Suprapubic skin (tissue), 4 donors: ENCODE measurements at regions not wholly inside any gene's neighbourhood (a gene's known extent, or its start where the extent isn't known, plus 50 kb on each side); places are given as distances from the start of the nearest gene placed in this dataset.

Experiments used
- DNase-seq, 2 donors: peaks; one replicate each; pipeline ENCODE4 v3.0.0-alpha.2; 2019; ENCODE audit warnings: low spot score in 2 of 2
- H3K27ac ChIP-seq: fragments of 200-600 bp; sonication (generic); one replicate; pipeline ENCODE4 v1.5.1; 2019
- H3K27me3 ChIP-seq: fragments of 200-600 bp; sonication (generic); one replicate; pipeline ENCODE4 v1.5.1; 2019
- H3K36me3 ChIP-seq: fragments of 200-600 bp; sonication (generic); one replicate; pipeline ENCODE4 v1.5.1; 2019
- H3K4me1 ChIP-seq: fragments of 200-600 bp; sonication (generic); one replicate; pipeline ENCODE4 v1.5.1; 2019
- H3K4me3 ChIP-seq: fragments of 200-600 bp; sonication (generic); one replicate; pipeline ENCODE4 v1.5.1; 2019; ENCODE audit warnings: mild to moderate bottlenecking
- H3K9me3 ChIP-seq: fragments of 200-600 bp; sonication (generic); one replicate; pipeline ENCODE4 v1.5.1; 2019
- CTCF ChIP-seq, 2 donors: fragments of 200-600 bp in 1 of 2; fragments of 450-650 bp in 1 of 2; sonication (generic) in 1 of 2; IDR thresholded peaks; one replicate each; pipeline ENCODE4 v1.5.1; 2016 to 2019; ENCODE audit warnings: antibody characterized with exemption in 2 of 2, mild to moderate bottlenecking in 1 of 2, moderate library complexity in 1 of 2
- EP300 ChIP-seq: sonication (generic); formaldehyde crosslinking; IDR thresholded peaks from one replicate; pipeline ENCODE4 v1.6.1; 2017; ENCODE audit warnings: antibody characterized with exemption
- POLR2A ChIP-seq, 2 donors: fragments of 450-650 bp; IDR thresholded peaks; one replicate each; pipeline ENCODE4 v1.6.1; 2017; ENCODE audit warnings: antibody characterized with exemption in 2 of 2, mild to moderate bottlenecking in 2 of 2, moderate library complexity in 2 of 2
- POLR2AphosphoS5 ChIP-seq, 3 donors: sonication (generic); formaldehyde crosslinking; IDR thresholded peaks; one replicate each; pipeline ENCODE4 v1.6.1; 2017; ENCODE audit warnings: antibody characterized with exemption in 3 of 3
- WGBS: methylation state at CpG from one replicate; pipeline ENCODE4 v1.1.5; 2018; 5-methylcytosine and 5-hydroxymethylcytosine counted together

- Histone ChIP-seq H3K4me1 (no peaks in the 10 kb centered on the region), H3K36me3 (no peaks in the 10 kb centered on the region), H3K4me3 (no peak overlapping the region), H3K27ac (no peak overlapping the region), H3K27me3 (no peaks in the 10 kb centered on the region), H3K9me3 (no peaks in the 10 kb centered on the region)
- TF ChIP-seq CTCF (IDR thresholded peaks at IDR 0.05) (no peak), EP300 (no peak), POLR2AphosphoS5 (IDR thresholded peaks at IDR 0.05) (no peak), POLR2A (IDR thresholded peaks at IDR 0.05) (no peak)
- no peak for DNase-seq
Observed at GRCh38 chr13:72462166-72462565, 265.3 kb downstream of the MZT1 start.

GRCh38 chr13:72458701-72459100 is 268.7 kb downstream of the MZT1 start:
- H3K27ac ChIP-seq, result no peak overlapping the region
- no peaks in the 10 kb centered on the region for H3K27me3 ChIP-seq
- DNase-seq, result no peak
- no peaks in the 10 kb centered on the region for H3K36me3 ChIP-seq
- H3K9me3 ChIP-seq, result no peaks in the 10 kb centered on the region
- whole genome bisulfite sequencing, result 6% methylated on average over 1 of the region's 1 CpG
- no peaks in the 10 kb centered on the region for H3K4me1 ChIP-seq
- H3K4me3 ChIP-seq, result no peak overlapping the region
- TF ChIP-seq POLR2AphosphoS5 (IDR thresholded peaks at IDR 0.05) (no peak), POLR2A (IDR thresholded peaks at IDR 0.05) (no peak), CTCF (IDR thresholded peaks at IDR 0.05) (no peak), EP300 (no peak)

GRCh38 chr13:72457151-72457550 is 270.3 kb downstream of the MZT1 start:
- no peaks in the 10 kb centered on the region for H3K9me3 ChIP-seq
- no peaks in the 10 kb centered on the region for H3K36me3 ChIP-seq
- H3K27ac ChIP-seq, result no peak overlapping the region
- no peak for TF ChIP-seq EP300
- no peak for TF ChIP-seq POLR2AphosphoS5 (IDR thresholded peaks at IDR 0.05)
- no peaks in the 10 kb centered on the region for H3K4me1 ChIP-seq
- H3K4me3 ChIP-seq, result no peak overlapping the region
- no peaks in the 10 kb centered on the region for H3K27me3 ChIP-seq
- DNase-seq, result no peak
- WGBS, result 87% methylated on average over 1 of the region's 1 CpG

GRCh38 chr13:72456486-72456885 is 270.9 kb downstream of the MZT1 start:
- H3K9me3 ChIP-seq, result no peaks in the 10 kb centered on the region
- no peaks in the 10 kb centered on the region for H3K4me1 ChIP-seq
- TF ChIP-seq EP300 (no peak), POLR2AphosphoS5 (IDR thresholded peaks at IDR 0.05) (no peak), CTCF (IDR thresholded peaks at IDR 0.05) (no peak), POLR2A (IDR thresholded peaks at IDR 0.05) (no peak)
- DNase-seq, result no peak
- 70% methylated on average over 2 of the region's 2 CpGs for WGBS
- H3K36me3 ChIP-seq, result no peaks in the 10 kb centered on the region
- no peaks in the 10 kb centered on the region for H3K27me3 ChIP-seq
- no peak overlapping the region for H3K4me3 ChIP-seq
- no peak overlapping the region for H3K27ac ChIP-seq

GRCh38 chr13:72453161-72453560 is 274.3 kb downstream of the MZT1 start:
- no peak for DNase-seq
- TF ChIP-seq POLR2AphosphoS5 (IDR thresholded peaks at IDR 0.05) (no peak), POLR2A (IDR thresholded peaks at IDR 0.05) (no peak), EP300 (no peak), CTCF (IDR thresholded peaks at IDR 0.05) (no peak)
- Histone ChIP-seq H3K27me3 (no peaks in the 10 kb centered on the region), H3K27ac (no peak overlapping the region), H3K4me3 (no peak overlapping the region), H3K9me3 (no peaks in the 10 kb centered on the region), H3K4me1 (no peaks in the 10 kb centered on the region), H3K36me3 (no peaks in the 10 kb centered on the region)
- WGBS, result 94% methylated on average over 5 of the region's 5 CpGs

GRCh38 chr13:72448082-72448481 is 279.3 kb downstream of the MZT1 start:
- H3K27ac ChIP-seq, result no peak overlapping the region
- H3K4me3 ChIP-seq, result no peak overlapping the region
- no peak for DNase-seq
- no peaks in the 10 kb centered on the region for H3K4me1 ChIP-seq
- H3K27me3 ChIP-seq, result no peaks in the 10 kb centered on the region
- H3K36me3 ChIP-seq, result no peaks in the 10 kb centered on the region
- TF ChIP-seq CTCF (IDR thresholded peaks at IDR 0.05) (no peak), POLR2A (IDR thresholded peaks at IDR 0.05) (no peak), EP300 (no peak), POLR2AphosphoS5 (IDR thresholded peaks at IDR 0.05) (no peak)
- WGBS, result 77% methylated on average over 1 of the region's 1 CpG
- H3K9me3 ChIP-seq, result no peaks in the 10 kb centered on the region
